ENCODE measurements at regions not wholly inside any gene's neighbourhood (a gene's known extent, or its start where the extent isn't known, plus 50 kb on each side); places are given as distances from the start of the nearest gene placed in this dataset.

DNA sequence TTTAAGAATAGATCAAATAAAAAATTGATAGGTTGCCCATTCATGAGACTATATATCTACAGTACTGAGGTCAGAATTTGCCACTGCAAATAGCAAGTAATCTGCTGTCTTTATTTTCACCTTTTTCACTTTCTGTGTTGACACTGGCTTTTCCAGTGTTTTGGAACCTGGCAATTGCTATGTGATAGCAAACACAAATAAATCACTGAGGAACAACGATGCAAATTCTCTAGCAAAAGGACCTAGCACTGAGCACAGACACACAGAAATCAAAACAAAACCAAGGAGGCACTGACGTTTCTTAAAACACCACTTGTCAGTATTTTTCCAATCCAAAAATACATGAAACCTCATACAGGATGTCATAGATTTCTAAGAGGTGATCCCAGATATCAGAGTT is 210.7 kb downstream of the DHX15 start:
- no peak for TF ChIP-seq FOSL2 (IDR thresholded peaks at IDR 0.05)
- no peak for TF ChIP-seq FOSL2 (CRISPR knock-in tag; IDR thresholded peaks at IDR 0.05)
- no peak for TF ChIP-seq CTCF (IDR thresholded peaks at IDR 0.05)
- TF ChIP-seq MAZ (IDR thresholded peaks at IDR 0.05; ENCODE audit: borderline replicate concordance, low read depth, low read length): no peak
- TF ChIP-seq EP300 (IDR thresholded peaks at IDR 0.05): no peak
- no peak for TF ChIP-seq CEBPB (IDR thresholded peaks at IDR 0.05)
- no peak for TF ChIP-seq JUN (IDR thresholded peaks at IDR 0.05)
- no peak for TF ChIP-seq RCOR1 (IDR thresholded peaks at IDR 0.05; ENCODE audit: low read depth, low read length)
- TF ChIP-seq POLR2AphosphoS2 (conservative IDR thresholded peaks at IDR 0.05; ENCODE audit: low read length): no peak
- TF ChIP-seq HDAC2 (IDR thresholded peaks at IDR 0.05): no peak
- TF ChIP-seq SMC3 (IDR thresholded peaks at IDR 0.05): no peak

Data from A549 (cell line).